ENCODE measurements at regions not wholly inside any gene's neighbourhood (a gene's known extent, or its start where the extent isn't known, plus 50 kb on each side); places are given as distances from the start of the nearest gene placed in this dataset.

GRCh38 chr2:75792146-75792545 lies 81.4 kb upstream of the GCFC2 start:
- DNase-seq (ENCODE audit: low read depth, low spot score): no peak
- no peak for TF ChIP-seq CTCF (IDR thresholded peaks at IDR 0.05; ENCODE audit: low read depth, low read length)
- in situ Hi-C loops (cut with HindIII; ENCODE audit: low sequenced_read_pairs): no loop called here
- H3K4me3 ChIP-seq (ENCODE audit: low read depth, low read length): no peak overlapping the region

GRCh38 chr2:75790814-75791467 lies 80.2 kb upstream of the GCFC2 start:
- TF ChIP-seq CTCF (IDR thresholded peaks at IDR 0.05; ENCODE audit: low read depth, low read length): no peak
- in situ Hi-C loops (cut with HindIII; ENCODE audit: low sequenced_read_pairs): no loop called here
- no peak for DNase-seq (ENCODE audit: low read depth, low spot score)
- no peak overlapping the region for H3K4me3 ChIP-seq (ENCODE audit: low read depth, low read length)

GRCh38 chr2:75790121-75790813 lies 79.6 kb upstream of the GCFC2 start:
- no peak overlapping the region for H3K4me3 ChIP-seq (ENCODE audit: low read depth, low read length)
- DNase-seq (ENCODE audit: low read depth, low spot score): no peak
- TF ChIP-seq CTCF (IDR thresholded peaks at IDR 0.05; ENCODE audit: low read depth, low read length): no peak
- in situ Hi-C loops (cut with HindIII; ENCODE audit: low sequenced_read_pairs): no loop called here

- in situ Hi-C loops (cut with HindIII; ENCODE audit: low sequenced_read_pairs): no loop called here
- H3K4me3 ChIP-seq (ENCODE audit: low read depth, low read length): no peak overlapping the region
- no peak for TF ChIP-seq CTCF (IDR thresholded peaks at IDR 0.05; ENCODE audit: low read depth, low read length)
- peak; percentile 19 for DNase-seq (ENCODE audit: low read depth, low spot score)
These were observed 78.2 kb upstream of the GCFC2 start for GRCh38 chr2:75788902-75789301.

- in situ Hi-C loops (cut with HindIII; ENCODE audit: low sequenced_read_pairs): no loop called here
- TF ChIP-seq CTCF (IDR thresholded peaks at IDR 0.05; ENCODE audit: low read depth, low read length): no peak
- H3K4me3 ChIP-seq (ENCODE audit: low read depth, low read length): no peak overlapping the region
- no peak for DNase-seq (ENCODE audit: low read depth, low spot score)
These were observed 77.4 kb upstream of the GCFC2 start for GRCh38 chr2:75788154-75788553.

- in situ Hi-C loops (cut with HindIII; ENCODE audit: low sequenced_read_pairs): no loop called here
- TF ChIP-seq CTCF (IDR thresholded peaks at IDR 0.05; ENCODE audit: low read depth, low read length): peak; percentile 50
- DNase-seq (ENCODE audit: low read depth, low spot score): peak; percentile 39
- no peak overlapping the region for H3K4me3 ChIP-seq (ENCODE audit: low read depth, low read length)
These were observed 76.9 kb upstream of the GCFC2 start for GRCh38 chr2:75787532-75788132.
